ENCODE measurements at regions not wholly inside any gene's neighbourhood (a gene's known extent, or its start where the extent isn't known, plus 50 kb on each side); places are given as distances from the start of the nearest gene placed in this dataset.

DNA sequence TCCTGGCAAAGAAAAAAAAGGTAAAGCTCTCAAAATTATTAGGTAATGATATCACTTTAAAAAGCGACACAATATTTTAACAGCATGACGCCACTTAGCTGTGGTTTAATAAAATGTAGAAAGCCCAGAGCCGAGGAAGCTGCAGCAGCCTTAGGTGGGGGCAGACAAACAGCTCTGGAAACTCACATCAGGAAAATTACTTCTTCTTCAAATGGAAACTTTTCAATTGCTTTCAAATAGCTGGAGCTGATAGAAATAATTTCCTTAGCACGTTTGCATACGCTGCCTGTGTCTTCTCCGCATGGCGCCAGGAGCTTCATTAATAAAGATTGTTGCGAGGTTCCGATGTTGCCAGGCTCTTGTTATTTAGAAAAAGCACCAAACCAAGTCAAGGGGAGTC, 835.3 kb upstream of the EEF2KMT start:
- TF ChIP-seq CTCF (IDR thresholded peaks at IDR 0.05; ENCODE audit: insufficient read depth, low read length, poor library complexity, severe bottlenecking) (no peak), EZH2phosphoT487 (conservative IDR thresholded peaks at IDR 0.05; ENCODE audit: low read length) (no peak)

All from SU-DHL-6 (cell line).